ENCODE measurements at regions not wholly inside any gene's neighbourhood (a gene's known extent, or its start where the extent isn't known, plus 50 kb on each side); places are given as distances from the start of the nearest gene placed in this dataset.

DNA sequence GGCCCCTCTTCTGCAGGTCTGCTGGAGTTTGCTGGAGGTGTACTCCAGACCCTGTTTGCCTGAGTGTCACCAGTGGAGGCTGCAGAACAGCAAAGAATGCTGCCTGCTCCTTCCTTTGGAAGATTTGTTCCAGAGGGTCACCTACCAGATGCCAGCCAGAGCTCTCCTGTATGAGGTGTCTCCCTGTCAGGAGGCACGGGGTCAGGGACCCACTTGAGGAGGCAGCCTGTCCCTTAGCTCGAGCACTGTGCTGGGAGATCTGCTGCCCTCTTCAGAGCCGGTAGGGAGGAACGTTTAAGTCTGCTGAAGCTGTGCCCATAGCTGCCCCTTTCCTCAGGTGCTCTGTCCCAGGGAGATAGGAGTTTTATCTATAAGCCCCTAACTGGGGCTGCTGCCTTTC lies 207.9 kb downstream of the FAT3 start:
- TF ChIP-seq, protein P1, sequence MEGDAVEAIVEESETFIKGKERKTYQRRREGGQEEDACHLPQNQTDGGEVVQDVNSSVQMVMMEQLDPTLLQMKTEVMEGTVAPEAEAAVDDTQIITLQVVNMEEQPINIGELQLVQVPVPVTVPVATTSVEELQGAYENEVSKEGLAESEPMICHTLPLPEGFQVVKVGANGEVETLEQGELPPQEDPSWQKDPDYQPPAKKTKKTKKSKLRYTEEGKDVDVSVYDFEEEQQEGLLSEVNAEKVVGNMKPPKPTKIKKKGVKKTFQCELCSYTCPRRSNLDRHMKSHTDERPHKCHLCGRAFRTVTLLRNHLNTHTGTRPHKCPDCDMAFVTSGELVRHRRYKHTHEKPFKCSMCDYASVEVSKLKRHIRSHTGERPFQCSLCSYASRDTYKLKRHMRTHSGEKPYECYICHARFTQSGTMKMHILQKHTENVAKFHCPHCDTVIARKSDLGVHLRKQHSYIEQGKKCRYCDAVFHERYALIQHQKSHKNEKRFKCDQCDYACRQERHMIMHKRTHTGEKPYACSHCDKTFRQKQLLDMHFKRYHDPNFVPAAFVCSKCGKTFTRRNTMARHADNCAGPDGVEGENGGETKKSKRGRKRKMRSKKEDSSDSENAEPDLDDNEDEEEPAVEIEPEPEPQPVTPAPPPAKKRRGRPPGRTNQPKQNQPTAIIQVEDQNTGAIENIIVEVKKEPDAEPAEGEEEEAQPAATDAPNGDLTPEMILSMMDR (IDR thresholded peaks at IDR 0.05), result no peak
- no peak for TF ChIP-seq POLR2A (IDR thresholded peaks at IDR 0.05)

Data from body of pancreas (tissue), 4 donors.